ACHN (cell line): ENCODE measurements at regions not wholly inside any gene's neighbourhood (a gene's known extent, or its start where the extent isn't known, plus 50 kb on each side); places are given as distances from the start of the nearest gene placed in this dataset.

ENCODE experiments used
- DNase-seq: peaks from one replicate; pipeline ENCODE4 v3.0.0-alpha.2; 2015
- in situ Hi-C: cut with HindIII; loops from 2 replicates; pipeline ENCODE4 v1.10.0; 2017; ENCODE audit warnings: low sequenced_read_pairs, low pct_ligation_motif_present, low pct_unique_long_range_greater_than_20kb

DNA sequence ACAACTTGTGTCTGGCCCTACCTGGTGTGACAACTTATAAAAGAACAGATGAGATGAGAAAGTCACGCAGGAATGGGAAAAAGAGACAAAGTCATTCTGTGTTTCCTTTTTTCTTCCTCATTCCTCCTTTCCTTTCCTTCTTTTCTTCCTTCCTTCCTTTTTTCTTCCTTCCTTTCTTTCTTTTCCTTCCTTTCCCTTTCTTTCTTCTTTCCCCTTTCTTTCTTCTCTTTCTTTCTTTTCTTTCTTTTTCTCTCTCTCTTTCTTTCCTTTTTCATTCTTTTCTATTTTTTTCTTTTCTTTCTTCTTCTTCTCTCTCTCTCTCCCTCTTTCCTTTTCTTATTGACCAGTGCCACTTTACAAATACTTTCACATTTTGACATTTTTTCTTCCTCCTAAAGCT, 239.7 kb downstream of the ATG4C start:
- in situ Hi-C loops: no loop called here
- DNase-seq: no peak

DNA sequence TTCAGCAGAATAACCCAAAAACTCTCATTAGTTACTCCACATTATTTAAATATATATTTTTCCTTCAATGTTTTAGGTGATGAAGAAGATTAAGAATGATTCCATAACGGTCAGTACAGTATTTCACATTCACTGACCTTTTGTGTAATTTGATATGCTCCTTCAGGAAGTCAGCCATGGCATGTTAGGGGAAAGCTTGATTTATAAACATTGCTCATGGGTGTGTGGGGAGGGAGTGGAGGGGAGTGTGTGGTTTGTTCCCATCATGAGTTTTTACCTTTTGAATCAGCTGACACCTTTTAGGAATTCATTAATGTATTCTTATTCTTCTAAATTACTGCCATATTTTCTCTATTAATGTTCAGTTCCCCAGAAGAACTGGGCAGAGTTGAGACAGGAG, 240.2 kb downstream of the ATG4C start:
- in situ Hi-C loops: no loop called here

DNA sequence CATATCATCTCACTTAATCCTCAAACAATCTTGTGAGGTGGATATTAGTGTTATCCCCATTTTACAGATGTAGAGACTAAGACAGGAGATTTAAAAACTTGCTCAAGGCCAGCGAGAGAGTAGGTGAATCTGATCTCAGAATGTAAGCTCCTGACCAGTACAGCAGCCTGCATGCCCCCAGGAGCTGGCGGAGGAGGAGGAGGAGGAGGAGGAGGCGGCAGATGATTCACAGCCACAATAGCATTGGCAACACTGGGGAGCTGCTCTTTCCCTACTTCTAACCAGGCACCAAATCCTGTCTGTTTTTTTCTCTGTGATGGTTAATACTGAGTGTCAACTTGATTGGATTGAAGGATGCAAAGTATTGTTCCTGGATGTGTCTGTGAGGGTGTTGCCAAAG, 243.2 kb downstream of the ATG4C start:
- in situ Hi-C loops: no loop called here
- no peak for DNase-seq

More for the DNA sequence above, 240.2 kb downstream of the ATG4C start:
- DNase-seq: no peak

DNA sequence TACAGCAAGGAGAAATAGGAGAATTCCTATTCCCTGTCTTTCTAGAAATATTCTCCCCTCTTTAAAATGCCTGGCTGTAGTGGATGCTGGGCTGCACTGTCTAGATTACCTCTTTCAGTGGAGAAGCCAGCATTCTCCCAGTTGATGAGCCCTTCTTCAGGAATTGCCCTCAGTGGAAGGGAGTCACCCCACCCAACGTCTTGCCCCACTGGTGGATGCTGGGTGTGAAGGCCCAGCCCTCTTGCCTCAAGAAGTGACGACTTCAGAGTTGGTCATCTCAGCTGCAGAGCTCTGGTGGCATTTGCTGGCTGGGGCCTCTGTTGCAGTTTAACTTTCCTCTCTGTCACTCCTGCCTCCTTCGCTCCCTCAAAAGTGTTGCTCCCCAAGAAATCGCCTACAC, 248.2 kb downstream of the ATG4C start:
- DNase-seq: no peak
- in situ Hi-C loops: no loop called here

DNA sequence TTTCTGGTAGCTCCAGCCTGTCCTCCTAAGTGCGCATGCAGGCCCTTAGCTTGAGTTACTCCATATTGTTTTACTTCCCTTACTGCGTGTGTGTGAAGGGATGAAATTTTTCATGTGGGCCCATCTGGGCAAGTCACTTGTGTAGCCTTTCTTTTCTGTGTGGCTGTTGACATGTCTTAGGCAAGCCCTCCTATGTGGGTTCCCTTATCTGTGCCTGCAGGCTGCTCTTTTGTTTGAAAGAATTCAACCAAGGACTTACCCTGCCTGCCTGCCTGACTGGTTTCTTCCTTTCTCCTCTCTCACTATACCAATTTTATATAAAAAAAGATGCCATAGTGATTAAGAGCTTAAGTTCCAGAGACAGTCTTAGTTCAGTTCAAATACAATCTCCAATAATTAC, 249.3 kb downstream of the ATG4C start:
- in situ Hi-C loops: no loop called here

DNA sequence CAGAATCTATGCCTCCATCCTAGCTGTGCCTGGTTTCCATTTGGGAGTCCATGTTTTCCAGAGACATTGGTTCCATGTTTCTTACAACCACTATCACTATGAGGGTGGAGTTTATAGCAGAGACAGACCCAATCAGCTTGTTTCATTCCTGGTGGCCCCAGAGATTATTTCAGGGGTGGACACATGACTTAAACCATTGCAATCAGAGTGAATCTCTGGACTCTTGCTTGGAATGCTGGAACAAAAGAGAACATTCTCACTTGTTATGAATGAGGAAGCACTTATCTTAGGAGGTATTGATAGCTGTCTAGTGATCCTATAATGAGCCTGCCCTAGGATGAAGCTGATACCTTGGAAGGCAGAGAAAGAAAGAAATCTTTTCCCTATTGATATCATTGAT, 250.3 kb downstream of the ATG4C start:
- no peak for DNase-seq
- in situ Hi-C loops: no loop called here

More for the DNA sequence above, 249.3 kb downstream of the ATG4C start:
- no peak for DNase-seq

DNA sequence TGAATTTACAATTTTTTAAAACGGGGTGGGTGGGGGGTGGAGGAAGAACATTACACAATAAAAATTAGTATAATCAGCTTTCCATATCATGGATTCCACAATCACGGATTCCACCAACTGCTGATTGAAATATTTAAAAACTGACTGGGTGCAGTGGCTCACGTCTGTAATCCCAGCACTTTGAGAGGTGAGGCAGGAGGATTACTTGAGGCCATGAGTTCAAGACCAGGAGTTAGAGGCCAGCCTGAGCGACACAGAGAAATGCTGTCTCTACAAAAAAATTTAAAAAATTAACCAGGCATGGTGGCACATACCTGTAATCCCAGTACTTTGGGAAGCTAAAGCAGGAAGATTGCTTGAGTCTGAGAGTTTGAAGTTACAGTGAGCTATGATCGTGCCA, 254.7 kb downstream of the ATG4C start:
- DNase-seq: no peak
- in situ Hi-C loops: no loop called here

DNA sequence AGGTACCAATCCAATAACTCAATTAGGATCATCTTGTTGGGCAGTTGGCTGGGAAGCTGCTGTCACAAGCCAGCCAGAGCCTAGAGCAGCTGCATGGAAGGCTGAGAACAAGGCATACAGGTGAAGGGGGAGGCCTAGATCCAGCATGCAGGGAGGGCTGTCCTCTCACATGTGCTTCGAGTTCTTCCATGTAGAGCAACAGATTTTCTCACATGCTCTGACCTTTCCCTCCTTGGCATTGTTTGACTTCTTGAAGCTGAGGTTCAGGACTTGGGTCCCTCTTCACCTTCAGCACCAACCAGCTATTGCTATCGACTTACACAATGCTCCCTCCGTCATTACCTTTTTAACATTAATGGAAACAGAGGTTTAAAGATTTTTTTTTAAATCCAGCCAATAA, 257.7 kb downstream of the ATG4C start:
- DNase-seq: no peak
- in situ Hi-C loops: no loop called here

DNA sequence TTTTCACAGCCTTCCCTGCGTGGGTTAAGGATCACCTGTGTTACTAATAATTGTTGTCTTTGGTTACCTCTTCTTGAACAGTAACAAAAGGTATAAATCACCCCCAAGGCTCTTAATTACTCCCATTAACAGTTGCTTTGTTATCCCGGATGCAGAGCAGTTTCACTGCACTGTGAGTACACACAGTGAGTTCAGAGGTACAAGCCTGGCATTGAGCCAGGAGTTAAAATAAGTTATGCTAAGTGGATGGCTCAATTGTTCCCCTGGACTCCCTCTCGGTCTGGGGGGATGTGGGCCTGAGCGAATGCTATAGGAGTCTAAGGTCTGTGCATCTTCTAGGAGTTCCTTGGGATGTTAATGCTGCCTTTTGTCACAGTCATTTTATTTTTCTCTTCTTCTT, 258.3 kb downstream of the ATG4C start:
- no peak for DNase-seq
- in situ Hi-C loops: no loop called here

DNA sequence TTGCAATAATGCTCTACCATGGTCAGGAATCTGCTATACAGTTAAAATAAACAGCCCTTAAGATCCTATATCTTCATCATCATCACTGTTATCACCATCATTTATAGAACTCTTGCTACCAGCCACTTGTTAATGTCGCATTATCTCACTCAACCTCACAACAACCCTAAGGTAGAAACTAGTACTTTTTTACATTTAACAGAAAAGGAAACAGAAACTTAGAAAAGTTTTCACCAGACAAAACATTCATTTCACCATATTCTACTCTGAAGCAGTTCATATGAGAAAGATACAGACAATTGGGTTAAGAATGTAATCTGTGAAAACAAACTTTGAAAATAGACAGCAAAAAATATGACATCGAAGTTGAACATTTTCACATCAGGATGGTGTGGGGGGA, 262.6 kb downstream of the ATG4C start:
- in situ Hi-C loops: no loop called here
- no peak for DNase-seq

DNA sequence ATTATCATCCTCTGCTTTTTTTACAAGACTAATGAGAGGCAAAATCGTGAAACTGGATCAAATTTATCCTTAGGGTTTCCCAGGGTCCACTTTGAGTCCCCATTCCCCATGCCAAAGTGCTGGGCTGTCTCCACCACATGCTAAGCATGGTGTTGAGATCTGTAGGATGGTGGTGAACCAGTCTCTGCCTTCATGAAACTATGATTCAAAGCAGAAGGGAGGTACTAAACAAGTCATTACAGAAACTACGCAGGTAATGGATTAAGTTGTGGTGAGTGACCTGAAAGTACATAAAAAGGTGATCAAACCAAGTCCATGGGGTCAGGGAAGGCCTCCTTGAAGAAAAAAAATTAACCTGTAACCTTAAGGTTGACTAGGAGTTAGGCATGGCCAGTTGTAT, 265.2 kb downstream of the ATG4C start:
- in situ Hi-C loops: no loop called here
- no peak for DNase-seq

DNA sequence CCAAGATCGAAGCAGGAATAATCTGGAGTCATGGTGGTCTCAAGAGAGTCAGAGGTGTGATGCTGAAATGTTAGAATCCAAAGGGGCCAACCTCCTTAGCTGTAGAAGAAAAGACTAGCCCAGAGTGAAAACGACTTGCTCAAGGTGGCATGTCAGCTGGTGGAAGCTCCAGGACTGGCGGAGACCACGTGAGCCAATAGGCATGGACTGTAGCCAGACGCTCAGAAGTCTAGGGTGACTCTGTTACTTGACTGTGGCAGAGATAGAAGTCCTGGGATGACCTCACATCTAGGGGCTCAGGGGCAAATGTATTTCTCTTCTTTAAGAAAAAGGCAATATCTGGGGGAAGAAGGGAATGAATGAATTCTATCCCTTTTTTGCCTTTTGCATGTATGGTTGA, 267.4 kb downstream of the ATG4C start:
- in situ Hi-C loops: no loop called here
- DNase-seq: no peak

DNA sequence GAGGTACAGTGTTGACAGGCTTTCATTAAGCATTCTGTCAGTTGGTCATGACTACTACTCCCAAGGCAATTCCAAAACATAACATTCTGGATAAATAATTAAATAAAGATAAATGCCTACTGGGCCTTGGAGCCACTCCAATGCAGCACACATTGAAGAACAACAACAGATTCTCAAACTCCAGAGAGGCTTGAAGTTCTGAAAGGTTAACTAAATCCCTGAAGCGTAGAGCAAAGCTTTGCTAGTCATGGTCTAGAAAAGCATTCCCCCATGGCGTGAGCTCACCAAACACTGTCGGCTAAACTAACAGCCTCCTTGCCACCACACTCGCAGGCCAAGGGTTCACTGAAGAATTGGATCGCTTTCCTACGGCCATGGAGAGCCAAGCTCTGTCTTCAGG, 268.0 kb downstream of the ATG4C start:
- in situ Hi-C loops: no loop called here
- peak; percentile 51 for DNase-seq

DNA sequence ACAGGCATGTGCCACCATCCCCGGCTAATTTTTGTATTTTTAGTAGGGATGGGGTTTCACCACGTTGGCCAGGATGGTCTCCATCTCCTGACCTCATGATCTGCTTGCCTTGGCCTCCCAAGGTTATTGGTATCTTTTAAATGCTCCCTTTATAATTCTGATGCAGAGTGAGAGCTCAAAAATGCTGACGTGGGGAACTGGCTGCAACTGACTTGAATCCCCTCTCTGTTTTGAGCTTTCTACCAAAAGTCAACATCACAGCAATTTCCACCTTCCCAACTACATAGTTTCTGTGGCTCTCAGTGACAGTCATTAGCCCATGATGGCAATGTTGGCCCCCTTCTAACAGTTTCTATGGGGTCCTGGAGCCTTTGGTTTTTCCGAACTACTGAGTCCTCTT, 268.2 kb upstream of the FOXD3 start:
- in situ Hi-C loops: no loop called here
- DNase-seq: no peak

DNA sequence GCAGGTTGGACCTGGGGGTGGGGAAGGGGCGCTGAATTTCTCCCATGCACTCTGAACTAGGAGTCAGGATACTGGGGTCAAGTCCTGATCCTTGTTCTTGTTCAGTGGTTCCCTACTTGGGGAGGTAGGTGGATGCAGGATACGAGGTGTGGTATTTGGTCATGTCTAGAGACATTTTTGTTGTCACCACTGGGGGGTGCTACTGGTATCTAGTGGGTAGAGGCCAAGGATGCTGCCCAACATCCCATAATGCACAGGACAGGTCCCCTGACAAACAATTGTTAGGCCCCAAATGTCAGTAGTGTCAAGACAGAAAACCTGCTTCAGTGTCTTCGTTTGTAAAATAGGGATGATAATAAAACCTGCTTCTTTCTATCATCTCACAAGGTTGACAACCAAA, 259.0 kb upstream of the FOXD3 start:
- no peak for DNase-seq
- in situ Hi-C loops: no loop called here

DNA sequence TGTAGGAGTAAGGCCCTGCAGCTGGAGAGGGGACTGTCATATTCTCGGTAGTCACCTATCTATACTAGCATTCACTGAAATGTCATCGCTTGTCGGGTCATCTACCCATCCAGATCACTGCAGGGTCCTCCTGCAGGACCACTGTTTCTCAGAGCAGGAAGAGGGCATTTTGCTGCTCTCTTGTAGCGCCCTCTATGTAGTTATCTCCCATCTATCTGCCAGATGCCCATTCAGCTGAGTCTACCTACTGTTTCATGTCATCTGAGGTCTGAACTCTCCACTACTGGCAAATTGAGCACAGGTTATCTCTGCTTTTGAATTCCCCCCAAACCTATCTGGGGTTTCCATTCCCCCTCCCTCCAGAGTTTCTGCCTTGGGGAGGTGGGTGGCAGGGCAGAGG, 258.2 kb upstream of the FOXD3 start:
- in situ Hi-C loops: no loop called here

DNA sequence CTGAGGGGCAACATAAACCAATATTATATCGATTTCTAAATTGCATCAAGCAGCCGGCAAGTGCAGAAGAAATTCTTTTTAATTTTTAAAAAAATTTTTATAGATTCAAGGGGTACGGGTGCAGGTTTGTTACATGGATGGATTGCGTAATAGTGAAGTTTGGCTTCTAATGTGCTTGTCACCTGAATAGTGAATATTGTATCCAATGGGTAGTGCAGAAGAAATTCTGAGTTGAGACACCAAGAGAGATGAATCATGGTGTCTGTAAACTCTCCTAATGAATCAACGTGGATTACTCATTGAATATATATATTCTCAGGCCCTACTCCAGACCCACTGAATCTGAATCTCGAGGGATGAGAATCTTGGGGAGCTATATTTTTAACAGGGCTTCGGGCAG, 253.7 kb upstream of the FOXD3 start:
- DNase-seq: no peak
- in situ Hi-C loops: no loop called here

More for the DNA sequence above, 258.2 kb upstream of the FOXD3 start:
- DNase-seq: no peak

DNA sequence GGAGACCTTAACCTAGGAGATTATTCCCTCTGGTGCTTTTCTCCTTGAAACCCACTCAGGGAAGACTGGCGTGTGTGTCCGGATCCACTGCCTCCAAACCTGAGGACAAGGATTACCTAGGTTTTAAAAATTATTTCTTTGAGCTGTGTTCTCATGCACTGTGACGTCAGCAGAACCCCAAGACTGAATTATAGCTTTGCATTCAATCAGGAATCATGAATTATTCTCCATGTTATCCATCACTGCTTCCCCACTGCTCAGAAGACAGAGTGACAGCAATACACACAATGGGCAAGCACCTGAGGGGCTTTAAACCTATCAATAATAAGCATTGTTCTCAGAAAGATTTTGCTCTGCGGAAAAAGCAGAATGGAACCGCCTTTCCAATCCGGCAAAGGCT, 253.2 kb upstream of the FOXD3 start:
- in situ Hi-C loops: no loop called here
- DNase-seq: no peak

DNA sequence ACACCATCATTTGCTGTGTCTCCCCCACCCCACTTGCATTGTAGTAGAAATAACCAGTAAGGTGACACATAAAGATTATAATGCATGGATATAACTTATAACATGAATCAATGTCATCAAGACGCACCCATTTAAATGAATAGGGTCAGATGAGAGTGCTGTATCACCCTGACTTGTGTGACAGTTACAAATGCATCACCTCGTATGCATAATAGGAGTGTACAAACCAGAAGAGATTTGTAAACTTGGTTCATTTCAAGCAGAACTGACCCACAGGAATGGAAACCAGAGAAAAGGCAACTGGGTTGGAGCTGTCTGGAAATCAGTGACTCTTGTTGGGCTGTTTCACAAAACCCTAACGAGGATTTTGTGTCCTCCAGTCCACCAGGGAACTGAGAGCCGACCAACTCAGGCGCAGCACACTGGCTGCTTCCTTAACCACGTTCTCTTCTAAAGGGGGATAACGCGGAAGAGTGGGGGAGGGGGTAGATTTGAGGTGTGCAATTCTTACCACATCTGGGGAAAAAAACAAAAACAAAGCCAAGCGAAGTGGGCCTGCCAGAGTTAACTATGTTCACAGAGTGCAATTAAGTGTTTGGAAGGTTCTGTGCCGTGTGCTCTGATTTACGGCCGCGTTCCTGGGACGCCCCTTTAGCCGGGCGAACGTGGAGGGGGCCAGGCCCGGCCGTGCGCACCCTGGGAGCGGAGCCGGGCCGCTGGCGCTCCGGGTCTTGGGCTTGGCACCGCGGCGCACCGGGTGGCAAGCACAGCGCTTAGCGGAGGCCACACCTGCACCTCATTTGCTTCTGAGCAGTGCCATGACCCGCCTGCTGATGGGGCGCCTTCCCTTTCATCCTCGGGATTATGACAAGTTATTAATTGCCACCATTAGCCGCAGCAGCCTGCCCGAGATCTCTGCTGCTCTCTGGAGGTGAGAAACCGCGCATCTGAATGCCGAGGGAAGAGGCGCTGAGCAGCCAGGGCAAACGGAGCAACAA, 248.8 kb upstream of the FOXD3 start:
- in situ Hi-C loops: no loop called here
- DNase-seq: no peak

DNA sequence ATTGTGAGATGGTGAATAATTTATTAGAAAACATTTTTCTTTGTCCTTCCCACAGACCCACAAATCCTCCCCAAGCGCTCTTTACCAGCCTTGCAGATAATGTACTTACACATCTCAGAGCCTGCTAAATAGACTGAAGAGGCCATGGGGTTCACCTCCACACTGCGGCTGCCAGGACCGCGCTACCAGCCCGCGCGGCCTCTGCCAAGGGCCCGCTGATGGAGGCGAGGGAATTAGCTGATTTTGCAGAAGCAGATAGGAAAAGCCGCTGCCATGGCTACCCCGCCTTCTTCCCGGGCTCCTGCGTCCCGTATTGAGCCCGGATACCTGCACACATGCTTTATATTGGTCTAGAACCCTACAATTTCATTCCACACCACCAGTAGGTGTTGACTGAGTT, 248.0 kb upstream of the FOXD3 start:
- in situ Hi-C loops: no loop called here
- no peak for DNase-seq
